PC-9 (cell line): ENCODE measurements at regions not wholly inside any gene's neighbourhood (a gene's known extent, or its start where the extent isn't known, plus 50 kb on each side); places are given as distances from the start of the nearest gene placed in this dataset.

Source experiments
- BruUV-seq: library from RNA; stranded (reverse); fragments of 400-500 nt; replicated peaks from 2 replicates; lab custom pipeline; 2021; lab: Mats Ljungman, UMichigan
- CTCF ChIA-PET: fragments of 300-600 bp; sonication (Branson Sonifier 250); formaldehyde crosslinking; loops from one replicate; lab custom pipeline; 2022; ENCODE audit warnings: antibody characterized with exemption; lab: Charles Lee
- POLR2A ChIA-PET: fragments of 300-600 bp; sonication (Branson Sonifier 250); formaldehyde crosslinking; loops from one replicate; lab custom pipeline; 2022; ENCODE audit warnings: antibody characterized with exemption; ENCODE audit not compliant: unreplicated experiment; lab: Charles Lee
- DNase-seq, 2 experiments: peaks; one replicate each; pipeline versions ENCODE4 v3.0.0 to v3.0.0-alpha.2; 2015 to 2022; ENCODE audit warnings: mixed read lengths in 1 of 2
- H2AFZ ChIP-seq: fragments of 200-600 bp; sonication (generic); 2 replicates; pipeline ENCODE4 v1.8.1; 2017; ENCODE audit warnings: antibody characterized with exemption
- H3F3A ChIP-seq: fragments of 200-600 bp; sonication (generic); 2 replicates; pipeline ENCODE4 v1.8.1; 2017; ENCODE audit warnings: antibody characterized with exemption, mild to moderate bottlenecking, low read depth; ENCODE audit not compliant: insufficient read depth
- H3K27ac ChIP-seq: fragments of 200-600 bp; sonication (generic); 2 replicates; pipeline ENCODE4 v1.6.1; 2016; ENCODE audit warnings: mixed run types
- H3K27me3 ChIP-seq: fragments of 200-600 bp; sonication (generic); 2 replicates; pipeline ENCODE4 v1.6.1; 2016; ENCODE audit warnings: low read depth, mixed run types; ENCODE audit not compliant: insufficient read depth
- H3K36me3 ChIP-seq: fragments of 200-600 bp; sonication (generic); 2 replicates; pipeline ENCODE4 v1.6.1; 2016; ENCODE audit warnings: low read depth, mixed run types
- H3K4me1 ChIP-seq: fragments of 200-600 bp; sonication (generic); replicated peaks from 2 replicates; pipeline ENCODE4 v1.6.1; 2016; ENCODE audit warnings: mixed run types; ENCODE audit not compliant: insufficient read depth
- H3K4me2 ChIP-seq: fragments of 200-600 bp; sonication (generic); 2 replicates; pipeline ENCODE4 v1.6.1; 2017; ENCODE audit warnings: mixed run types
- H3K4me3 ChIP-seq: fragments of 200-600 bp; sonication (generic); 2 replicates; pipeline ENCODE4 v1.6.1; 2016; ENCODE audit warnings: mixed run types
- H3K79me2 ChIP-seq: fragments of 200-600 bp; sonication (generic); 2 replicates; pipeline ENCODE4 v1.6.1; 2017; ENCODE audit warnings: low read depth, mixed run types
- H3K9me2 ChIP-seq: fragments of 200-600 bp; sonication (generic); 2 replicates; pipeline ENCODE4 v1.8.1; 2017; ENCODE audit warnings: mild to moderate bottlenecking; ENCODE audit not compliant: insufficient read depth
- H3K9me3 ChIP-seq: fragments of 200-600 bp; sonication (generic); 2 replicates; pipeline ENCODE4 v1.8.1; 2016; ENCODE audit warnings: low read depth; ENCODE audit not compliant: insufficient read depth
- H4K20me1 ChIP-seq: fragments of 200-600 bp; sonication (generic); 2 replicates; pipeline ENCODE4 v1.8.1; 2017; ENCODE audit not compliant: insufficient read depth
- EZH2 ChIP-seq: fragments of 200-600 bp; sonication (generic); IDR thresholded peaks from 2 replicates; pipeline ENCODE4 v1.8.0; 2017; ENCODE audit warnings: antibody characterized with exemption, low read depth
- intact Hi-C: fragments of 100-400 bp; cut with micrococcal nuclease; formaldehyde crosslinking; loops from one replicate; pipeline ENCODE4 v1.10.0; 2022; ENCODE audit not compliant: unreplicated experiment
- TF ChIP-seq, protein P1 (sequence below): fragments of 200-600 bp; sonication (generic); conservative IDR thresholded peaks from 2 replicates; pipeline ENCODE4 v1.6.1; 2017; ENCODE audit warnings: mixed run types, antibody characterized with exemption, mild to moderate bottlenecking, moderate library complexity

DNA sequence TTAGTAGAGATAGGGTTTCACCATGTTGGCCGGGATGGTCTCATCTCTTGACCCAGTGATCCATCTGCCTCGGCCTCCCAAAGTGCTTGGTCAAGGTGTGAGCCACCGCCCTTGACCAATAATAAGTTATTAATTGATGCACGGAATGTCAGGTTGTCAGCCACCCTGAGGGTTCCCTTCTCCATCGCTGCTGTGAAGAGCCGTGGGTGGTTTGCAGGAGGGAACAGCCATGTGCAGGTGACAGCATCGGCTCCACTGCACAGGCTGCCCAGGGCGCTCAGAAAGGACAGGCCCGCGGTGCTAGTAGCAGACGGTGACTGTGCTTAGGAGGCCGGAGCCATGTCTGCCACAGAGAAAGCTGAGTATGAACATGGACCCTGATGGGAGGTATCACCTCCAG is 814.0 kb downstream of the BRD1 start:
- Histone ChIP-seq H3K4me1 (no peaks in the 10 kb centered on the region), H3K27ac (no peak overlapping the region), H3K9me3 (no peaks in the 10 kb centered on the region), H3F3A (no peaks in the 10 kb centered on the region), H3K4me3 (no peak overlapping the region), H3K27me3 (peaks cover 99% of the 10 kb centered on the region), H3K4me2 (no peak overlapping the region), H4K20me1 (no peaks in the 10 kb centered on the region), H3K36me3 (no peaks in the 10 kb centered on the region), H3K9me2 (no peaks in the 10 kb centered on the region), H3K79me2 (no peaks in the 10 kb centered on the region), H2AFZ (no peak overlapping the region)
- no peak for DNase-seq
- ChIA-PET POLR2A (no interaction called here), CTCF (no interaction called here)
- intact Hi-C loops, result no loop called here
- no TSS peak for BruUV-seq
- TF ChIP-seq, protein P1, sequence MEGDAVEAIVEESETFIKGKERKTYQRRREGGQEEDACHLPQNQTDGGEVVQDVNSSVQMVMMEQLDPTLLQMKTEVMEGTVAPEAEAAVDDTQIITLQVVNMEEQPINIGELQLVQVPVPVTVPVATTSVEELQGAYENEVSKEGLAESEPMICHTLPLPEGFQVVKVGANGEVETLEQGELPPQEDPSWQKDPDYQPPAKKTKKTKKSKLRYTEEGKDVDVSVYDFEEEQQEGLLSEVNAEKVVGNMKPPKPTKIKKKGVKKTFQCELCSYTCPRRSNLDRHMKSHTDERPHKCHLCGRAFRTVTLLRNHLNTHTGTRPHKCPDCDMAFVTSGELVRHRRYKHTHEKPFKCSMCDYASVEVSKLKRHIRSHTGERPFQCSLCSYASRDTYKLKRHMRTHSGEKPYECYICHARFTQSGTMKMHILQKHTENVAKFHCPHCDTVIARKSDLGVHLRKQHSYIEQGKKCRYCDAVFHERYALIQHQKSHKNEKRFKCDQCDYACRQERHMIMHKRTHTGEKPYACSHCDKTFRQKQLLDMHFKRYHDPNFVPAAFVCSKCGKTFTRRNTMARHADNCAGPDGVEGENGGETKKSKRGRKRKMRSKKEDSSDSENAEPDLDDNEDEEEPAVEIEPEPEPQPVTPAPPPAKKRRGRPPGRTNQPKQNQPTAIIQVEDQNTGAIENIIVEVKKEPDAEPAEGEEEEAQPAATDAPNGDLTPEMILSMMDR, result no peak

DNA sequence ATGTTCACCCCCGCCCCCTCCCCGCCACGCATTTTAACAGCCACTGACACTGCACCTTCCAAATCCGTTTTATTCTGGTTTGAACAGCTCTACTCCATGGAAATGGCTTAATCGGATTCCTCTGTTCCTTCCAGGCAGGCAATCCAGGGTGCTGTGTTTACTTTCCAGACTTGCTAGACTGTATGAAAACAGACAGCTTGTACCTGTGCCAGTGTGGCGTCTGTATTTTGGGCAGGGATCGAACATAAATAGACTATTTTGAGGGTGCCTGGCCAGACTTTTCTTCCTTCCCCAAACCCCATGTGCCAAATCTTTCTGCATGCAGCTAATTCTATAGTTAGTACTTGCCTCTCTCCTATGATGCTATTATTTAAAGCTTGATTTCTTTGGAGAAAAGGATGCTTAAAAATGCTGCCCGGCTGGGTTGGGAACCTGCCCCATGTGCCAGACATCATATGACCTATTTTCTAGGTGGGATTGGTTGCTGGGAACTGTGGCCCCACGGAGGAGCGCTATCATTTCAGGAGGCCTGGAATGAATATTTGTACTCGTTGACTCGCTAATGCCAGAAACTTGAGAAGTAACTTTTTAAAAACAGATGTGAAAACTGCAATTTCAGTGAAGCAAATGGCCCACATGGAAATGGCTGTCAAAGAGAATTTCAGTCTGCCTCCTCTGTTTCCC is 814.8 kb downstream of the BRD1 start:
- Histone ChIP-seq H3K9me3 (no peaks in the 10 kb centered on the region), H3F3A (no peaks in the 10 kb centered on the region), H3K27me3 (peaks cover 99% of the 10 kb centered on the region), H3K79me2 (no peaks in the 10 kb centered on the region), H3K4me2 (no peak overlapping the region), H3K4me3 (no peak overlapping the region), H2AFZ (no peak overlapping the region), H3K4me1 (no peaks in the 10 kb centered on the region), H4K20me1 (no peaks in the 10 kb centered on the region), H3K36me3 (no peaks in the 10 kb centered on the region), H3K9me2 (no peaks in the 10 kb centered on the region), H3K27ac (no peak overlapping the region)
- BruUV-seq, result no TSS peak
- CTCF ChIA-PET, result no interaction called here
- DNase-seq, result no peak
- intact Hi-C loops, result no loop called here
- TF ChIP-seq EZH2, result 0 out of 2 replicates have a peak, but pooled peaks have one; percentile 48
- TF ChIP-seq, protein P1, result no peak
- POLR2A ChIA-PET, result no interaction called here

DNA sequence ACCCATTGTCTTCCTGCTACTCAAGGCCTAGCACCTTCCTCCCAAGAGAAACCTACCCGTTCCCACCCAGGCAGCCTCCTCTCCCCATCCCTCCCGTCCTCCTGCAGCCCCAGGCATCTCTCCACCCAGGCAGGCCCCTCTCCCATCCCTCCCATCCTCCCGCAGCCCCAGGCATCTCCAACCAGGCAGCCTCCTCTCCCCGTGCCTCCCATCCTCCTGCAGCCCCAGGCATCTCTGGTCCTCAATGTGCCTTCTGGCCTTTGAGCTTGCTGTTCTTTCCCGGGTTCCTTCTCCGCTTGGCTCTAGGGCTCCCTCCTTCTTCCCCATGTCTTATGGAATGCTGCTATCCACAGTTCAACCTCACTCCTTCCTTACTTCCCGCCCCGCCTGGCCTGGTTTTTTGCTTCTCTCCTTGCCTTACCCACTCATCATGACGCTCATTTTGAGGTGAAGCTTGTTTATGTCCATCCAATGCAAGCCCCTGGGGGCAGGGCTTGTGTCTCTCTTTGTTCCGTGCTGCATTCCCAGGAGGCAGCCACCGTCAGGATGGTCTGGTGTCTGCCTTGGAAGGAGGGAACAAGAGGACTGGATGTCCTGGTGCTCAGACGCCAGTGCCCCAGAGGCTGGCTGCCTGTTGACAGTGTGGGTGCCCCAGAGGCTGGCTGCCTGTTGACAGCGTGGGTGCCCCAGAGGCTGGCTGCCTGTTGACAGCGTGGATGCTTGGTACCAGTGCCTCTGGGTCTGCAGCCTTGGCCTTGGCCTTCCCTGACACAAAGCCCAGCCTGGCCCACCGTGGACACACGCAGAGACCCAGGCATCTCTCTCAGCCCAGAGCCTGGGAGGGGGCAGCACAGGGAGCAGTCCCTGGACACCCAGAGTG is 815.7 kb downstream of the BRD1 start:
- Histone ChIP-seq H3F3A (no peaks in the 10 kb centered on the region), H3K27me3 (peaks cover 99% of the 10 kb centered on the region), H3K9me2 (no peaks in the 10 kb centered on the region), H4K20me1 (no peaks in the 10 kb centered on the region; the same call in 1 of the 2 replicates), H3K4me3 (no peak overlapping the region), H3K27ac (no peak overlapping the region), H3K36me3 (no peaks in the 10 kb centered on the region), H3K79me2 (no peaks in the 10 kb centered on the region), H3K9me3 (no peaks in the 10 kb centered on the region), H3K4me2 (no peak overlapping the region), H2AFZ (no peak overlapping the region), H3K4me1 (no peaks in the 10 kb centered on the region)
- ChIA-PET POLR2A (no interaction called here), CTCF (no interaction called here)
- BruUV-seq, result no TSS peak
- intact Hi-C loops, result no loop called here
- TF ChIP-seq, protein P1, result no peak
- TF ChIP-seq EZH2, result no peak
- DNase-seq, result no peak
